Activated naive CD4-positive, alpha-beta T cell treated with anti-CD3 and anti-CD28 coated beads, Interleukin-2, amount 50 U/mL, for 16 hours (primary cell): ENCODE measurements at regions not wholly inside any gene's neighbourhood (a gene's known extent, or its start where the extent isn't known, plus 50 kb on each side); places are given as distances from the start of the nearest gene placed in this dataset.
"Not testable (repeated sequence)": the region's sequence is repeated elsewhere in the genome, so short reads cannot be mapped to it uniquely, and the experiment has no call there.

Experiments used
- DNase-seq: peaks from one replicate; pipeline ENCODE4 v3.0.0-alpha.2; 2020

DNA sequence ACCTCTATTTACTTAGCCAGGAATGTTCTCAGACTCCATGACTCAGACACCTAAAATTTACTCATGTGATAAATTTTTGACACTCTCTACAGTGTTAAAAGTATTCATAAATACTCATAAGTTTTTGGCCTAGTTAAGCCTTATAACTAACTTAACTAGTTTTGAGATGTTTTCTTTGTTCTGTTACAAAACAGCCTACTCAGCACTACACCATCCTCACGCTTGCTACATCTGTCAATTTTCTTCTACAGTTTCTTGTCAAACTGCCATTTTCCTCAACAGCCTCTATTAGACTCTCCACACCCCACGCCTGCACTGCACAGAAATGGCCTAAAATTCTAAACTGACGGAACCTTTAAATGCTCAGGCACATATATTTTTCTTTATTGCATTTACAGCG lies 195.5 kb downstream of the ANXA1 start:
- DNase-seq, result no peak

DNA sequence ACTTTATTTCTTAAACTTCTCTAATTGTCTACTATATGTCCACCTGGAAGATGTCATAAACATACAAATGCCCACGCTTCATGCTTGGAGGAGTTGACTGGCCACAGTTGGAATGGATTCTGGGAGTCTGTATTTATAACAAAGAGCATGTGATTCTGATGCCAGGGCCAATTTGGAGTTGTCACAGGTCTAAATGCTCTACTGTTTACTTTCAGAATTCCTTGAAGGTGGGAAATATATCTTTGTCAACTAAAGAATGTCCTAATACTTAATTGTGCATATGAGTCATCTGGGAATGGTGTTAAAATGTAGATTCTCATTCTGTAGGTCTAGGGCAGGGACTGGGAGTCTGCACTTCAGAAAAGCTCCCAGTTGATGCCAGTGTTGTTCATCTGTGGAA lies 196.1 kb downstream of the ANXA1 start:
- no peak for DNase-seq

DNA sequence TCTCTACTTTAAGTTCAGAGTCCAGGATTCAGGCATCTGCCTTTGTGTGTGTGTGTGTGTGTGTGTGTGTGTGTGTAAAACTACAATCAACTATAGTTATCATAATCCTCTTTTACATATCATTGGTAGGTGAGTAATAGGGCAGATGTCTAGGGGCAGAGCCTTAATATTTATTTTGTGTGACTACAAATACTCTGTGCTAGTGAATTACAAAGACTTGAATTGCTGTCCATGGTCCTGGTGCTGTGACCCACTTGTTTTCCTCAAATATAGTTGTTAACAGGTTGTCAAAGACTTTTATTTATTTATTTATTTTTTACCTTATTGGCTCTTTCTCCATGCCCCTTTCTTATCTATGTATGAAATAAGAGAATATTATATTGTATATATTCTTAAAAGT lies 196.8 kb downstream of the ANXA1 start:
- no peak for DNase-seq

DNA sequence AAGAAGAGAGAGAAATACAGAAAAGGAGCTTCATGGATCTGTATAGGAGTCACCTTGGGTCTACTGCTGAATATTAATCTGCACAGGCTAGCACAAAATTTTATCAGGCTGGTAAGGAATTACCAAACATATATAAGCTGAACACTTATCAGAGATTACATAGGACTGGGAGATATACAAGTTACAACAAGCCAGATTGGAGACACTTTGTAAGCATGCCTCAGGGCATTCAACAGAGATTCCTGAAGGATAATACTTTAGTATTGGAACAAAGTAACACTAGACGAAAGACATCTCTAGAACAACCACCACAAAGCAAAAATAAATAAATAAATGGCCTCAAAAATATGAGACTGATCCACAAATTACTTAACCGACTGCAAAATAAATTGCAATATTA lies 197.8 kb downstream of the ANXA1 start:
- DNase-seq, result no peak

DNA sequence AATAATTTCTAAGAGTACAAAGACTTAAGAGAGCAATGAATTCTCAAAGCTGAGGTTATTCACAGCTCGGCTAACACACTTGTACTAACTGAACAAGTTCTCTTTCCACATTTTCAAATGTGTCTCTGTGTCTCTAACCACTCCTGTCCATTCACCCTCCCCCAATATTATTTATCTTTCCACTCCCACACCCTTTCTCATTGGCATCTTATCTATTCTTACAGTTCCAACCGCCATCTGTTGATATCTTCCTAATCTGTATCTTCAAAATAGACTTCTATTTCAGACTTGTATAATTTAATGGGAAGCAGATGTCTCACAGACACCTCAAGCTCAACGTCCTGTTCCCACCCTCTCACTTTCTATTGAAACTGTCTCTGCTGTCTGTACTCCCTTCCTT lies 205.9 kb downstream of the ANXA1 start:
- DNase-seq, result no peak

DNA sequence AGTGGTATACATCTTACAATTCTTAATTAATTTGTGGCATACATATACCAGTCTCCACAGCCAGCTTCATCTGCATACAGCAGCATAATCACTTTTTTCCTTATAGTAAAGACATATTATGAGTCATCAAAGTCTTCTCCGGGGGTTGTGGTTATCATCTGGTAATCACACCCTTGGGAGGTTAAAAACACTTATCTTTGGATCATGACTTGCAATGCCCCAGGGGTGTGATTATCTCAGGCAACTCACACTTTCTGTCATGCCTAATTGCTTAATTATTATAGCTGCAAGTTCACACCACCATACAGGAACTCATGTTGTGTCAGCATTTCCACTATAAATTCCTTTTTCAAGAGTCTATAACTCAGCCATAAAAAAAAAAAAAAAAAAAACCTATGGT lies 218.4 kb downstream of the ANXA1 start:
- DNase-seq, result no peak

DNA sequence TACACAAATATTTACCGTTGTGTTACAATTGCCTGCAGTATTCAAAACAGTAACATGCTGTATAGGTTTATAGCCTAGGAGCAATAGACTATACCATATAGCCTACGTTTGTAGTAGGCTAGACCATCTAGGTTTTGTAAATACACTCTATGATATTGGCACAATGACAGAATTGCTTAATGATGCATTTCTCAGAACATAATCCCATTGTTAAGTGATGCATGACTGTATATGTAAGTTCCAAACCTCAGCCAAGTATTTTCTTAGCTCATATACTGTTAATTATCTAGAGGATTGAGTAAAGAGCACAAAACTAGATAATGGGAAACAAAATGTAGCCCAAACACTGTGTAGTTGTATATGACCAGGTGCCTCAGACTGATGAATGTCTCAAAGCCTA lies 220.1 kb downstream of the ANXA1 start:
- no peak for DNase-seq

DNA sequence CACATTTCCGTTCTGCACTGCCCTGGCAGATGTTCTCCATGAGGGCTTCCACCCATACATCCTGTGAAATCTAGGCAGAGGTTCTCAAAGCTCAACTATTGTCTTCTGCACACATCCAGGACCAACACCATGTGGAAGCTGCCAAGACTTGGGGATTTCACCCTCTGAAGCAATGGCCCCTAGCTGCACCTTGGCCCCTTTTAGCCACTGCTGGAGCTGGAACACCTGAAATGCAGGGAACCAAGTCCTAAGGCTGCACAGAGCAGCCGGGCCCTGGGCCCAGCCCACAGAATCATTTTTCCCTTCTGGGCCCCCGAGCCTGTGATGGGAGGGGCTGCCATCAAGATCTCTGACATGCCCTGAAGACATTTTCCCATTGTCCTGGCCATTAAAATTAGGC lies 228.7 kb downstream of the ANXA1 start:
- DNase-seq, result no peak

DNA sequence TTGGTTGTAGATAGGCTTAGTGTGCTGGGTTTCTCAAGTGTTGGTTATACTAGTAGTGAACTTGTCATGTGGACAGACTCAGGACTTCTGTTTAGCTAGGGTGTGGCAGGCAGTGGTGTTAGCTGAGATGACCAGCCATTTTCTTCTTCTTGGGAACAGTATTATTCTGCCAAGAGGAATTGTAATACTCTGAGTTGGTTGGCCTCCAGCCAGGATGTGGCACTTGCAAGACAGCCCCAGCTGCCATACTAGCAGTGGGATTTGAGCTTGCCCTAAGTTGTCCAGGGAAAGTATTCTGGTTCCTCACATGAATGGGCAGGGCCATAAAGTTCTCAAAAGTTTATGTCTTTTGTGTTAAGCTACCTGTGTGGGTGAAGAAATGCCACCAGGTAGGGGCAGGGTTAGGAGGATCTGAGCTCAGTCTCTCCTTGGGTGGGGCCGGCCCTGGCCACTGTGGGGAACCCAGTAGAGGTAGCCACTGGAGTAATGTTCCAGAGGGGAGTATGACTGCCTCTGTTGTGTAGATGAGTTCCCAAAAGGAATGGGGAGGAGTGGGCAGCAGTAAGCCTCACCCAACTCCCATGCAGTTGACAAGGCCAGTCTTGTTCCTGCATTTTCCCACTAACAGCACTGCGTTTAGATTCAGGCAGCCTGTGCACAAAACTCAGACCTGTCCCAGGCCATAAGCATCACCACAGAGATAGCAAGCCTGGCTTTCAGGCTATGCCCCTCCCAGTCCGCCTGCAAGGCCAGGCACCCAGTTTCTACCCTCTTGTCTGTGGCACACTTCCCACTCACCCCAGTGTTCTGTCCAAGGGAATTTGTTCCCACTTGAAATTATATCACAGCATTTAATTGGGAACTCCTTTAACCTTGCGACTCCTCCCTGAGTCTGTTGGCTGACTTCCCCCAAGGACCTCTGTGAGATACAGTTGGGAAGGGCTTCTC lies 250.7 kb downstream of the ANXA1 start:
- no peak for DNase-seq

DNA sequence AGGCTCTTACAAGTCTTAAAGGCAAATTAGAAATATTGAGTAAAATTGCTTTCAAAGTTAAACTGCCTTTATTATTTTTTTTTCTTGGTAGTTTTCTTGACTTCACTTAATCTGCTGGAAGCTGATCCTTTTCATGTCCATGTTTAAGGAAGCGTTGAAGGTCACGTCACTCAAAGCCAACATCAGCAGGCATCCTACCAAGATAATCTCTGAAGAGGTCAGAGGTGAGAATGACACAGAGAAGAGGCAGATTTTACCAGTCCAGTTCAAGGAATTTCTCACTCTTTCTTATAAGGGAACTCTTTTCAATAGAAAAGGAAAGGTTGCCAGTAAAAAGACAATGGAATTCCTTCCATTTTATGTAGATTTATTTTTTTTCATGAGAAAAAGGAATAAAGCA lies 259.8 kb downstream of the ANXA1 start:
- no peak for DNase-seq

DNA sequence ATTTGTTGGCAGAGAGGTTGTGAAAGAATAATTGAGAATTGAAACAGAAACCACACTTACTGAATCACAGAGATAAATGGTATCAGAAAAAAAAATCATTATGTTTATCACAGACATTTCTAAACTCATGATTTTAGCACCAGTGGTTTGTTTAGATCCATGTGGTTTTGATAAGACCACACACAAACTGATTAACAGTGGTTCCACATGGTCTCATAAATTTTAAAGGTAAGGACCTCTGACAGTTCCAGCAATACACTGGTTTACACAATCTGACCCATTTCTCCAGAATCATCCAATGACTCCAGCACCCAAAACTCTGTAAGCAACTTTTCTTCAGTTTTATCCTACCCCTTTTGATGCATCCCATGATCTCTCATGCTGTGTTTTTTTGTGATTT lies 261.2 kb downstream of the ANXA1 start:
- DNase-seq, result no peak

DNA sequence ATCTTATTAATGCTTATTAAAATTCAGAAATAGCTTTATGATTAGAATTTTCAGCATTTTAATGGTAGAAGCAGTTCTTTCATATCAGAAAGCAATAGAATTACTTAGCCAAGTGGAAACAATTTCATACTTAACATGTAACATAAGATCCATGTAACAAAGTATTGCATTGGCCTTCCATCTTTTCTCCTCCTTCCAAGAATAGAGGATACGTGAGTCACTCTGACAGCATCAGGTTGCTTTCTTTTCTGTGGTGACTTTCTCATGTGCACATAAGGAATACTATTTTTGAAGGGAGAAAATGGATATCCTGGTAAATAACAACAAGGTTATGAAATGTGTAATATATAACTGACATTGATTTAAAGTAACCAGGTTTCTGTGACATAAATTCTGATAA lies 272.2 kb downstream of the ANXA1 start:
- DNase-seq, result no peak

DNA sequence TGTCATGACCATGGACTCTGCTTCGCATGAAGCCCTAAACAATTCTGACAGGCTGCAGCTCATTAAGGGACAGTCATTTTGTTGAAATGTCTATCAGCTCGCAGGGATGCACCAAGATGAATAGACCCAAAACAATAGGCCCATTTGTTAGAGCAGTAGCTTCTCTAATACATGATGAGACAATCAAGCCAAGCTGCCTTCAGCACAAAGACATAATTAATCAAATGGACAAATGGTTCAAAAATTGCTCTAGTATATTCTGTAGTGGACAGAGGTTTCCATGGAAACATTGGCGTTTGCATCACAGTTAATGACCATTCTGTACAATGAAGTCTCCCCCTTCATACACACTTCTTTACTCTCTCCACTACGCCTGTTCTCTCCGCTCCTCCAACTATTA lies 274.6 kb downstream of the ANXA1 start:
- no peak for DNase-seq

DNA sequence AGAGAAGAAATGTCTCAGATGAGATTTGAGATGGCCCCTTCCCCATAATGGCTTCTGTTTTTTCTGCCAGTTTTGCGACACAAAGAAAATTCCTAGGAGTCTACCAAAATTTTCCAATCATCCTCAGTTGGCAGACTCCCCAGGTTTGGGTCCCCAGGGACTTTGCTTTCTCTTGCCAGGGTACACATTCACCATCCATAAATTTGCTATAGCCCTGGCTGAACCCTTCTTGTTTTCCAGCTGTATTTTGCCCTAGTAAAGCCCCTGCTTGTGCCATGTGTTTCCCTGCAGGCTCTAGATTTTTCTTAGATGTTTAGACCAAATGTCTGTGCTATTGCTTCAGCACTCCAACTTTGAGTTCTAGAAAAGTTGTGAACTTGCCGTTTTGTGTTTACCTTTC lies 283.2 kb downstream of the ANXA1 start:
- no peak for DNase-seq

DNA sequence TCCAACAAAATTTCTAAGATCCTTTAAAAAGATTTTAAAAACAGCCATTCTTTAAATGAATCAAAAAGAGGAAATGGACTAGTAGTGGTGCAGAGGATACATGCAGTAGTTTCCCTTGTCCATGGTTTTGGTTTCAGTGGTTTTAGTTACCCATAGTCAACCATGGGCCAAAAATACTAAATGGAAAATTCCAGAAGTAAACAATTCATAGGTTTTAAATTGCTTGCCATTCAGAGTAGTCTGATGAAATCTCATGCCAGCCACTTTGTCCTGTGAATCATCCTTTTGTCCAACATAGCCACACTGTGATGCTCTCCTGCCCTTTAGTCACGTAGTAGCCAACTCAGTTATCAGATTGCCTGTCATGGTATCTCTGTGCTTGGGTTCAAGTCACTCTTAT lies 286.1 kb downstream of the ANXA1 start:
- DNase-seq, result no peak

DNA sequence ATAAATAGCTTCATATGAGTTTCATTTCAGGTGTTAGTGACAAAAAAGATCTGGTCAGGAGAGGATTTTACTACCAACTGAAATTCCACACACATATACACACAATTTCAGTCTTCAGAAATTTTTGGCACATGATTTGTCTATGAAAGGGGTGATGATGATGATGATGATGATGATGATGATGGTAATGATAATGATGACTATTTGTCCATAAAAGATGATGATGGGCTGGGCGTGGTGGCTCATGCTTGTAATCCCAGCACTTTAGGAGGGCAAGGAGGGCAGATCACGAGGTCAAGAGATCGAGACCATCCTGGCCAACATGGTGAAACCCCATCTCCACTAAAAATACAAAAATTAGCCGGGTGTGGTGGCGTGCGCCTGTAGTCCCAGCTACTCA lies 288.2 kb downstream of the ANXA1 start:
- not testable (repeated sequence) for DNase-seq

DNA sequence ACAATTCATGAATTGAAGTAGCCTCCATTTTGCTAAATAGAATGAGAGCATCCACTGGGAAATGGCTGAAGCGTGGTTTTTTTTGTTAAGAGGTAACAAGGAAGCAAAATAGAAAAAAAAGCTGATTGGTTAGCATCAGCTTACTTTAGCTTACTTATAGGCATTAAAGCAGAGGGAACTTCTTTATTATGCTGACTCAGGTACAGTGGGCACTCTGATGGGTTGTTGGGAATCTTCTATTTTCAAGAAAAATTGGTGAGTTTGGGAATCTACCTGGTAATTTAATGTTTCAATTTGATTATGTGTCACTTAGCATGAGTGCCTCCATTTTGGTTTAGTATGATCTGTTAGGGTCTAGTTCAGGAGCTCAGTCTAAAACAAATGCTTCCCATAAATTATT lies 289.6 kb downstream of the ANXA1 start:
- no peak for DNase-seq

DNA sequence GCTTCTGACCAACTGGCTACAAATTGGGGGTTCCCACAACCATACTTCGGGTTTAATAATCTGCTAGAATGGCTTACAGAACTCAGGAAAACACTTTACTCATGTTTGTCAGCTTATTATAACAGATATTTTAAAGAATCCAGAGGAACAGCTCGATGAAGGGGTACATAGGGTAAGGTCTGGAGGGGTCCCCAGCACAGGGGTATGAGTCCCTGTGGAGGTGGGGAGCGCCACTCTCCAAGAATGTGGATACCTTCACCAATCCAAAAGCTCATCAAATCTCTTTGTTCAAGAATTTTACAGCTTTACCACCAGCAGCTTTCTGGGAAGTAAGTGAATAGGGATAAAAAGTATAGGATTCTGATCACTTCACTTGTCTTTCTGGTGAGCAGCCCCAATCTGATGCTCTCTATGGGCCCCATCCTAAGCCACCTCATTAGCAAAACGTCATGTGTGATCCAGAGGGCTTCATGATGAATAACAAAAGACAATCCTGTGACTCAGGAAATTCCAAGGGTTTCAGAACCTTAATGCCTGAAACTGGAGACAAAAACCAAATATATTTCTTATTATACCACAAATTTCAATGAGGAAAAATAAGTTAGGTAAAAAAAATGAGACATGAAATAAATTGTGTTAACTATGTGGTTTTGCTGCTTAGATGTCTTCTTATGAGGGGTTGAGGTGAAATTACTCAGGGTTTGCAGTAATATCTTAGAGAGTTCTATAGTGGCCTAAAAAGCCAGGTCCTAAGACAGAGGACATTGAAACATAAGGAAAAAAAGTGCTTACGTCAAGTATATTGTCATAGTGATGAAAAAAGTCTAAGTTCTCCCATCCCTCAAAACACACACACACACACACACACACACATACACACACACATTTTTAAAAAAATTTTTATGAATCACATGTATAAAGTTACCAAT lies 290.5 kb downstream of the ANXA1 start:
- DNase-seq, result no peak

DNA sequence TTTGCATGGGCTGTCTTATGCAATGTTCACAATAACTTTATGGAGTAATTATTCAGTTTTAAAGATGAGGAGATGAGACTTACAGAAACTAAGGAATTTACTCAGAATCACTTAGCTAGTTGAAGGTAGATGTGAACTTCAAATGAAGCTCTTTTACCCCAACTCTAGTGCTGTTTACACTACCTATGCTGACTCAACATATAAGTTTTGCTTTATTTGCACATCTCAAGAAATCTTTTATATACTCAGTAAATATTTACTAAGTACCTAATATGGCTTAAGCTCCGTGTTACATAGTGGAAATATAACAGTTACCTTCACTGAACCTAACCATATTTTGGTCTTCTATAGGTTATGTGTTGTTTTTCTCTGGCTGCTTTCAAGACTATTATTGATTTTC lies 293.2 kb downstream of the ANXA1 start:
- DNase-seq, result no peak

DNA sequence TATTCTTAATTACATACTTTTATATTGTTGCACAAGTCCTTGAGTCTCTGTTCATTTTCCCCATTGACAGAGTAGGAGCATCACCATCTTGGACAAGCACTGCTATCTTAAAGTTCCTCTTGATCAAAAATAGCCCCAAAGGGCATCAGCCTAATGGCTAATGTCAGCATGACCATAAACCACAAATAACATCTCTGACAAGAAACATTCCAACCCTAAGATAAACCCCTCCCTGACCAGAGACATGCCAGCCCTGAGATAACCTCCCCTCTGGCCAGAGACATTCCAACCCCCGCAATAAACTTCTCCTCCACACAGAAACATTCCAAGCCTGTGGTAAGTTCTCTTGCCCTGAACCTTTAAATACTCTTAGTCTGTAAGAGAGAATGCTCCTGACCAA lies 293.7 kb downstream of the ANXA1 start:
- not testable (repeated sequence) for DNase-seq

DNA sequence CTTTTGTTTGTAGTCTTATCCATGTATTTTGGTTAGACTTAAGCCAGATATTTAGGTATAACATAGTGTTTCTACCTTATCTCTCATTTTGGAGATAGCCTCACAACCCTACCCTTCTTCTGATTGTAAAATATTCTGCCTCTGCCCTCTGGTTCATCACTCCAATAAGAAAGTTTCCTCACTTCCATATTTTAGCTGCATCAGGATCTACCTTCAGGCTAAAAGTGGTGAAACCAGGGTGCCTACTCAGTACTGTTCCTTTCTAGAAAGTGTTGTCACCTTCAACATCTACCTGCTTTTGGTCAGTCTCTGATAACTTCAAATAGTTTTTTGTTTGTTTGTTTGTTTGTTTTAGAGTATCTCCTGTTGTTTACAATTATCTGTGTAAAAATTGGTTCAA lies 294.6 kb downstream of the ANXA1 start:
- DNase-seq, result no peak

DNA sequence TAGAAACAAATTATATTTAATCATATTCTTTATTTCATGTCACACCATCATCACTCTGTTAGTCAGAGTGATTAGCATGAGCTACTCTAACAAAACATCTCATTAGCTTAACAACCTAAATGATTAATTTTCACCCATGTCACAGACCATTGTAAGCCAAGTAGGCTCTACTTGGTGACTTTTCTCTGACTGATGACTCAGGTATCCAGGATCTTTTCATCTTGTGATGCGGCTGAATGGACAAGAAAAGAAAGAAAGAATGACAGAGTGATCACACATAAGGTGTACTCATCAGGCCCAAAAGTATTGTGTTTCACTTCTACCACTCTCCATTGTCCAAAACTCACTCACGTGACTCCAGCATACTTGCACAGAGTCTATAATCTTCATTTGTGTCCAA lies 299.3 kb downstream of the ANXA1 start:
- no peak for DNase-seq

DNA sequence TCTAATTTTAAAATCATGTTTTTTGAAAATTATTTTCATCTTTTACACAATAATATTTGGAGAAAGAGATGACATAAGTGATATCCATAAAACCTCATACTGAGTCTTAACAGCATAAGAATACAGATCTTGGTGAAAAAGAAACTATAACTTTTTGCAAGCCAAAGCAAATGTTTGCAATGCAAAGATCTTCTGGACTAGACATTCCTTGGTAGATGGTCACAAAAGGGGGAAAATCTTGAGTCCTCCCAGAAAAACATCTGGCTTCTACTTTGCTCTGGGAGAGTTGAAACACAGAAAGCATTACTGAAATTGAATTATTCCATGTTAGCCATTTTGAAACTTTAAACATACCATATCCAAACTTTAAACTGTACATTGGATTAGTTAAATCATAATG lies 308.2 kb downstream of the ANXA1 start:
- no peak for DNase-seq

DNA sequence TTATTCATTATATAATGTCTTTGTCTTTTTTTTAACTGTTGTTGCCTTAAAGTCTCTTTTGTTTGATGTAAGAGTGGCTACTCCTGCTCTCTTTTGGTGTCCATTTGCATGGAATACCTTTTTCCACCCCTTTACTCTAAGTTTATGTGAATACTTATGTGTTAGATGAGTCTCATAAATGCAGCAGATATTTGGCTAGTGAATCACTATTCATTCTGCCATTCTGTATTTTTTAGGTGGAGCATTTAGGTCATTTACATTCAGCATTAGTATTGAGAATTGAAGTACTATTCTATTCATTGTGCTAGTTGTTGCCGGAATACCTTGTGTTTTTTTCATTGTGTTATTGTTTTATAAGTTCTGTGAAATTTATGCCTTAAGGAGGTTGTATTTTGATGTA lies 317.1 kb downstream of the ANXA1 start:
- no peak for DNase-seq
